GM13976 (cell line): ENCODE measurements at regions not wholly inside any gene's neighbourhood (a gene's known extent, or its start where the extent isn't known, plus 50 kb on each side); places are given as distances from the start of the nearest gene placed in this dataset.
"Not testable (repeated sequence)": the region's sequence is repeated elsewhere in the genome, so short reads cannot be mapped to it uniquely, and the experiment has no call there.

ENCODE experiments used
- DNase-seq: peaks from one replicate; pipeline ENCODE4 v3.0.0; 2012; ENCODE audit warnings: low spot score
- CTCF ChIP-seq: IDR thresholded peaks from 2 replicates; pipeline ENCODE4 v1.5.1; 2012; ENCODE audit warnings: borderline replicate concordance, mild to moderate bottlenecking; ENCODE audit not compliant: insufficient read depth; ENCODE audit errors: extremely low read depth, missing control alignments, control extremely low read depth
- in situ Hi-C: fragments of 300-500 bp; cut with MboI; formaldehyde crosslinking; loops from one replicate; pipeline ENCODE4 v1.12.0; 2022; ENCODE audit warnings: low sequenced_read_pairs, mixed read lengths, inconsistent platforms; ENCODE audit not compliant: unreplicated experiment

- not testable (repeated sequence) for DNase-seq
- in situ Hi-C loops: loop anchor here (25.0 kb wide), 1 partner anchor 110 kb away; no protein-coding TSS in a partner anchor
These were observed 63.3 kb upstream of the CEP78 start for GRCh38 chr9:78172610-78173009.

GRCh38 chr9:78171651-78172050 lies 64.2 kb upstream of the CEP78 start:
- in situ Hi-C loops: loop anchor here (25.0 kb wide), 1 partner anchor 109 kb away; no protein-coding TSS in a partner anchor
- no peak for DNase-seq
- TF ChIP-seq CTCF: no peak

GRCh38 chr9:78169125-78169524 lies 66.8 kb upstream of the CEP78 start:
- in situ Hi-C loops: loop anchor here (25.0 kb wide), 1 partner anchor 107 kb away; no protein-coding TSS in a partner anchor
- TF ChIP-seq CTCF: no peak
- no peak for DNase-seq

- TF ChIP-seq CTCF: no peak
- DNase-seq: no peak
- in situ Hi-C loops: loop anchor here (25.0 kb wide), 1 partner anchor 105 kb away; no protein-coding TSS in a partner anchor
These were observed 68.5 kb upstream of the CEP78 start for GRCh38 chr9:78167356-78167755.

GRCh38 chr9:78163834-78164233 lies 72.0 kb upstream of the CEP78 start:
- TF ChIP-seq CTCF: no peak
- no peak for DNase-seq
- in situ Hi-C loops: loop anchor here (25.0 kb wide), 1 partner anchor 102 kb away; no protein-coding TSS in a partner anchor

- in situ Hi-C loops: loop anchor here (25.0 kb wide), 1 partner anchor 96 kb away; no protein-coding TSS in a partner anchor
- DNase-seq: no peak
- no peak for TF ChIP-seq CTCF
These were observed 77.6 kb upstream of the CEP78 start for GRCh38 chr9:78158286-78158685.

GRCh38 chr9:78150983-78151356 lies 84.9 kb upstream of the CEP78 start:
- no peak for DNase-seq
- in situ Hi-C loops: loop anchor here (25.0 kb wide), 1 partner anchor 89 kb away; no protein-coding TSS in a partner anchor
- TF ChIP-seq CTCF: no peak
